ENCODE measurements at regions not wholly inside any gene's neighbourhood (a gene's known extent, or its start where the extent isn't known, plus 50 kb on each side); places are given as distances from the start of the nearest gene placed in this dataset.
"Not testable (repeated sequence)": the region's sequence is repeated elsewhere in the genome, so short reads cannot be mapped to it uniquely, and the experiment has no call there.

GRCh38 chr4:28101583-28101982 is 1240.9 kb downstream of the STIM2 start:
- H3K27me3 ChIP-seq: no peaks in the 10 kb centered on the region
- WGBS: 70% methylated on average over 2 of the region's 2 CpGs
- H3K4me3 ChIP-seq: no peak overlapping the region
- H3K4me1 ChIP-seq: no peaks in the 10 kb centered on the region
- no peaks in the 10 kb centered on the region for H3K36me3 ChIP-seq
- no peak overlapping the region for H3K27ac ChIP-seq (replicated peaks in 1 of 4)
- H3K9me3 ChIP-seq: no peaks in the 10 kb centered on the region
- intact Hi-C loops (cut with DNase I): no loop called here
- TF ChIP-seq EP300 (IDR thresholded peaks at IDR 0.05) (no peak), CTCF (IDR thresholded peaks at IDR 0.05) (no peak), POLR2AphosphoS5 (IDR thresholded peaks at IDR 0.05) (no peak), POLR2A (IDR thresholded peaks at IDR 0.05; ENCODE audit: low read depth) (no peak)
- no peak for DNase-seq (ENCODE audit: extremely low spot score)

GRCh38 chr4:28105271-28105859 is 1244.7 kb downstream of the STIM2 start:
- WGBS: 97% methylated on average over 2 of the region's 2 CpGs
- intact Hi-C loops (cut with DNase I): no loop called here

GRCh38 chr4:28106155-28106554 is 1245.5 kb downstream of the STIM2 start:
- TF ChIP-seq EP300 (IDR thresholded peaks at IDR 0.05): no peak
- no peak for TF ChIP-seq POLR2A (IDR thresholded peaks at IDR 0.05; ENCODE audit: low read depth)
- TF ChIP-seq CTCF (IDR thresholded peaks at IDR 0.05): no peak
- no peak for TF ChIP-seq POLR2AphosphoS5 (IDR thresholded peaks at IDR 0.05)
- no peaks in the 10 kb centered on the region for H3K9me3 ChIP-seq
- no peak for DNase-seq (ENCODE audit: extremely low spot score)
- H3K36me3 ChIP-seq: no peaks in the 10 kb centered on the region
- H3K27ac ChIP-seq (replicated peaks in 1 of 4): no peak overlapping the region
- no peaks in the 10 kb centered on the region for H3K27me3 ChIP-seq
- intact Hi-C loops (cut with DNase I): no loop called here
- WGBS: 66% methylated on average over 1 of the region's 1 CpG
- no peak overlapping the region for H3K4me3 ChIP-seq
- no peaks in the 10 kb centered on the region for H3K4me1 ChIP-seq

More at GRCh38 chr4:28105271-28105859, 1244.7 kb downstream of the STIM2 start:
- no peak for DNase-seq (ENCODE audit: extremely low spot score)
- Histone ChIP-seq H3K4me3 (no peak overlapping the region), H3K4me1 (no peaks in the 10 kb centered on the region), H3K27me3 (no peaks in the 10 kb centered on the region), H3K9me3 (no peaks in the 10 kb centered on the region), H3K36me3 (no peaks in the 10 kb centered on the region), H3K27ac (replicated peaks in 1 of 4) (no peak overlapping the region)
- TF ChIP-seq POLR2AphosphoS5 (IDR thresholded peaks at IDR 0.05): no peak
- no peak for TF ChIP-seq EP300 (IDR thresholded peaks at IDR 0.05)
- no peak for TF ChIP-seq POLR2A (IDR thresholded peaks at IDR 0.05; ENCODE audit: low read depth)
- no peak for TF ChIP-seq CTCF (IDR thresholded peaks at IDR 0.05)

GRCh38 chr4:28109801-28110200 is 1249.2 kb downstream of the STIM2 start:
- no peaks in the 10 kb centered on the region for H3K4me1 ChIP-seq
- H3K4me3 ChIP-seq: no peak overlapping the region
- H3K9me3 ChIP-seq: no peaks in the 10 kb centered on the region
- intact Hi-C loops (cut with DNase I): no loop called here
- H3K36me3 ChIP-seq: no peaks in the 10 kb centered on the region
- H3K27me3 ChIP-seq: no peaks in the 10 kb centered on the region
- no peak for DNase-seq (ENCODE audit: extremely low spot score)
- no peak overlapping the region for H3K27ac ChIP-seq (replicated peaks in 1 of 4)
- TF ChIP-seq CTCF (IDR thresholded peaks at IDR 0.05) (no peak), POLR2AphosphoS5 (IDR thresholded peaks at IDR 0.05) (no peak), EP300 (IDR thresholded peaks at IDR 0.05) (no peak), POLR2A (IDR thresholded peaks at IDR 0.05; ENCODE audit: low read depth) (no peak)

- H3K27ac ChIP-seq (replicated peaks in 1 of 4); DNase-seq (ENCODE audit: extremely low spot score); H3K4me1 ChIP-seq; H3K4me3 ChIP-seq; H3K27me3 ChIP-seq; intact Hi-C loops (cut with DNase I); H3K36me3 ChIP-seq; H3K9me3 ChIP-seq: not testable (repeated sequence)
- WGBS: 97% methylated on average over 7 of the region's 29 CpGs
Measured at GRCh38 chr4:28112691-28113335, 1252.2 kb downstream of the STIM2 start.

- DNase-seq (ENCODE audit: extremely low spot score); H3K4me3 ChIP-seq; H3K9me3 ChIP-seq; H3K4me1 ChIP-seq; H3K27me3 ChIP-seq; H3K27ac ChIP-seq (replicated peaks in 1 of 4); H3K36me3 ChIP-seq; intact Hi-C loops (cut with DNase I): not testable (repeated sequence)
- 88% methylated on average over 16 of the region's 16 CpGs for WGBS
Measured at GRCh38 chr4:28113586-28113985, 1252.9 kb downstream of the STIM2 start.

GRCh38 chr4:28116526-28117083 is 1256.0 kb downstream of the STIM2 start:
- H3K4me1 ChIP-seq; intact Hi-C loops (cut with DNase I); H3K36me3 ChIP-seq; H3K27ac ChIP-seq (replicated peaks in 1 of 4); H3K27me3 ChIP-seq; H3K4me3 ChIP-seq; DNase-seq (ENCODE audit: extremely low spot score); H3K9me3 ChIP-seq: not testable (repeated sequence)
- 89% methylated on average over 11 of the region's 12 CpGs for WGBS

Measured in esophagus muscularis mucosa (tissue), 4 donors.